ENCODE measurements at regions not wholly inside any gene's neighbourhood (a gene's known extent, or its start where the extent isn't known, plus 50 kb on each side); places are given as distances from the start of the nearest gene placed in this dataset.

DNA sequence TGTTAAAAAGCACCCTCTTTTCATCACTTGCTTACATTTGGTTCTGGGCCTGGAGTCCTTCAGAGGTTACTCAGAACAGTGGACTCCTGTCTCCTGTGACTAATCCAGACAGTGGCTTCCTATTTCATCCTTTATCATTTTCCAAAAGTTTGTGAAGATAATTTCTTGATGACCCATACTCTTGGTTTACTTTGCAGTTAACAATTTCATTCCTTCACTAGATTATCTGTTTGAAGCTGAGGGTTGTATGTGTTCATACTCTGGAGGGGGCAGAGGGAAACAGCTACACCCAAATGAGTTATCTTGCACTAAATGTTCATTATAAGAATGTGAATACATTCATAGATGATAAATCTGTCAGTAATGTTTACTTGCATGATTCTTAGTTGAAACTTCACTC lies 124.7 kb downstream of the ZNF248 start:
- TF ChIP-seq EZH2 (IDR thresholded peaks at IDR 0.05; ENCODE audit: borderline replicate concordance): no peak
- no peak for TF ChIP-seq EZH2phosphoT487 (IDR thresholded peaks at IDR 0.05; ENCODE audit: low read depth, severe bottlenecking, unreplicated experiment)
- TF ChIP-seq CTCF (IDR thresholded peaks at IDR 0.05; ENCODE audit: poor library complexity): no peak

Measured in hepatocyte (in vitro differentiated cells).